OCI-LY3 (cell line): ENCODE measurements at regions not wholly inside any gene's neighbourhood (a gene's known extent, or its start where the extent isn't known, plus 50 kb on each side); places are given as distances from the start of the nearest gene placed in this dataset.

Source experiments
- H2AFZ ChIP-seq: fragments of 200-600, 300-600 bp; shearing (Covaris generic); 2 replicates; pipeline ENCODE4 v1.6.0; 2014; ENCODE audit warnings: antibody characterized with exemption, low read depth, low read length
- H3K27ac ChIP-seq: fragments of 200-600, 300-600 bp; sonication (generic); 2 replicates; pipeline ENCODE4 v1.5.1; 2014; ENCODE audit warnings: mild to moderate bottlenecking, low read length, moderate library complexity, mixed read lengths
- H3K27me3 ChIP-seq: fragments of 200-600, 300-600 bp; sonication (generic); 2 replicates; pipeline ENCODE4 v1.6.1; 2014; ENCODE audit warnings: low read depth, low read length, mixed read lengths
- H3K36me3 ChIP-seq: fragments of 200-600, 300-600 bp; sonication (generic); replicated peaks from 2 replicates; pipeline ENCODE3; 2014; ENCODE audit warnings: low read depth, low read length, mixed read lengths
- H3K4me1 ChIP-seq: fragments of 300-600, 200-600 bp; sonication (generic); 2 replicates; pipeline ENCODE4 v1.6.1; 2014; ENCODE audit warnings: low read length, mixed read lengths
- H3K4me2 ChIP-seq: fragments of 200-600, 300-600 bp; sonication (generic); 2 replicates; pipeline ENCODE4 v1.6.1; 2014; ENCODE audit warnings: low read length, mixed read lengths
- H3K4me3 ChIP-seq: fragments of 300-600, 200-600 bp; sonication (generic); 2 replicates; pipeline ENCODE4 v1.5.1; 2014; ENCODE audit warnings: antibody characterized with exemption, mild to moderate bottlenecking, low read length, moderate library complexity
- H3K79me2 ChIP-seq: fragments of 300-600, 200-600 bp; shearing (Covaris generic); 2 replicates; pipeline ENCODE4 v1.6.1; 2014; ENCODE audit warnings: mild to moderate bottlenecking, low read length, mixed read lengths
- H3K9ac ChIP-seq: fragments of 300-600, 200-600 bp; shearing (Covaris generic); 2 replicates; pipeline ENCODE4 v1.6.0; 2014; ENCODE audit warnings: mild to moderate bottlenecking, low read length, moderate library complexity
- H3K9me3 ChIP-seq: fragments of 200-600, 300-600 bp; shearing (Covaris generic); 2 replicates; pipeline ENCODE4 v1.6.1; 2014; ENCODE audit warnings: low read length, mixed read lengths; ENCODE audit not compliant: insufficient read depth
- H4K20me1 ChIP-seq: fragments of 200-600, 300-600 bp; sonication (generic); 2 replicates; pipeline ENCODE4 v1.6.1; 2016; ENCODE audit warnings: low read length, mixed read lengths; ENCODE audit not compliant: insufficient read depth
- CTCF ChIP-seq: fragments of 200-600, 300-600 bp; sonication (generic); IDR thresholded peaks from 2 replicates; pipeline ENCODE4 v1.5.1; 2014; ENCODE audit warnings: antibody characterized with exemption, low read length, low read depth
- EZH2phosphoT487 ChIP-seq: fragments of 200-600 bp; shearing (Covaris generic); IDR thresholded peaks from 2 replicates; pipeline ENCODE4 v1.6.1; 2018; ENCODE audit warnings: antibody characterized with exemption, mixed run types, low read depth

DNA sequence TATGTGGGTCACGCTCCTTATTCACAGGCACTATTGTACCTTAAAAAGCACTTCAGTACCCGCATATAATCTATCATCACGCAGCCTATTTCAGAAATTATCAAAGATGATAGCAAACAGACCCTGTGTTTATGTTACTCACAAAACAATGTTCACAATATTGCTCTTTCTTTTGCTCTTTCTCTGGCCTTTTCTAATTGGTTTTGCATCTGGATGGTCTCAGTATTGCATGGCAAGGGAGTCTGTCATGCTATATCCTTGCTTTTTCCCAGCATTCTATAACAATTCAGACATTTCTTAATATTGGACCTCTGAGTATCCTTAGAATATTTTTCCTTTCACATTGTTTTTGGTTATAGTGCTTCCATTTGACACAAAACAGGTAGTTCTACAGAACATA is 541.8 kb upstream of the KLF12 start:
- Histone ChIP-seq H3K9ac (no peak overlapping the region), H3K9me3 (no peaks in the 10 kb centered on the region), H3K27me3 (no peaks in the 10 kb centered on the region), H3K4me3 (no peak overlapping the region), H3K79me2 (no peaks in the 10 kb centered on the region), H2AFZ (no peak overlapping the region), H3K27ac (no peak overlapping the region), H3K4me2 (no peak overlapping the region), H3K4me1 (no peaks in the 10 kb centered on the region), H3K36me3 (no peaks in the 10 kb centered on the region), H4K20me1 (no peaks in the 10 kb centered on the region)
- TF ChIP-seq EZH2phosphoT487, result no peak
- TF ChIP-seq CTCF, result no peak

DNA sequence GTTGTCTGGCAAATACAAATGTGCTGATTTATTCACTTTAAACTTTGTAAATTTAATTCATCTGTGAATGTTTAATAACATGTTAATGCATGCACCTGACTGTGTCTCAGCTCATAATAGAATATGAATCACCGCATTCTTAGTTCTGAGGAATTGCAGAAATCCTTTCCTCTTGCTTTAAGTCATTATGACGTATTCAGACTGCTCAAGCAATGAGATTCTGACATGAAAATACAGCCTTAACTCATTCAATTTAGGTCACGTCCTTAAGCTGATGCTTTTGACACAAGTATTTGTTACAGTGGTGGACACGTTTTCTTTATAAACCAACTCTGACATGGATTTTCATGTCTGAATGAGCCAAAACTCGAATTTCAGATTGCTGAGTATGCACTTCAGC is 541.0 kb upstream of the KLF12 start:
- no peaks in the 10 kb centered on the region for H3K9me3 ChIP-seq
- H3K27ac ChIP-seq, result no peak overlapping the region
- H3K9ac ChIP-seq, result no peak overlapping the region
- H3K27me3 ChIP-seq, result no peaks in the 10 kb centered on the region
- no peaks in the 10 kb centered on the region for H4K20me1 ChIP-seq
- no peaks in the 10 kb centered on the region for H3K4me1 ChIP-seq
- no peaks in the 10 kb centered on the region for H3K36me3 ChIP-seq
- H2AFZ ChIP-seq, result no peak overlapping the region
- H3K4me2 ChIP-seq, result no peak overlapping the region
- H3K79me2 ChIP-seq, result no peaks in the 10 kb centered on the region
- H3K4me3 ChIP-seq, result no peak overlapping the region
- no peak for TF ChIP-seq EZH2phosphoT487
- TF ChIP-seq CTCF, result no peak

DNA sequence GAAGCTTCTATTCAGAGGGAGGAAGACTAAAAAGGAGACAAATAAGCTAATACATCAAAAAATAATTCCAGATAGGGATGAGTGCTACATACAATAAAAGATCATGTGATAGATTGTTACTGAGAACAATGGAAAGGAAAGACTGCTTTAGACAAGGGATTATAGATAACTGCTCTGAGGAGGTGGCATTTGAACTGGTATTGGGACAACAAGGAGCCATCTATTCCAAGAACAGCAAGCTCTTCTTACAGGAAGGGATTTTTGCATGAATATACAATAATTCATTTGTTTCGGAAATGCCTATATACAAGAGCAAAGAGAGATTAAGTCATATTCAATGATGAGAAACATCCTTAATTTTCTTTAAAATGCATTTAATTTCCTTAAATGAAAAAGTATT is 540.5 kb upstream of the KLF12 start:
- Histone ChIP-seq H3K9ac (no peak overlapping the region), H3K27me3 (no peaks in the 10 kb centered on the region), H3K4me1 (no peaks in the 10 kb centered on the region), H3K4me2 (no peak overlapping the region), H4K20me1 (no peaks in the 10 kb centered on the region), H3K4me3 (no peak overlapping the region), H3K9me3 (no peaks in the 10 kb centered on the region), H3K79me2 (no peaks in the 10 kb centered on the region), H2AFZ (no peak overlapping the region), H3K36me3 (no peaks in the 10 kb centered on the region), H3K27ac (no peak overlapping the region)
- TF ChIP-seq EZH2phosphoT487 (no peak), CTCF (no peak)

- TF ChIP-seq CTCF (no peak), EZH2phosphoT487 (no peak)
- H3K27me3 ChIP-seq, result no peaks in the 10 kb centered on the region
Measured at GRCh38 chr13:74669149-74669548, 534.9 kb upstream of the KLF12 start.

More at GRCh38 chr13:74669149-74669548, 534.9 kb upstream of the KLF12 start:
- Histone ChIP-seq H3K4me1 (no peaks in the 10 kb centered on the region), H3K9ac (no peak overlapping the region), H3K36me3 (no peaks in the 10 kb centered on the region), H3K27ac (no peak overlapping the region), H3K4me3 (no peak overlapping the region), H3K9me3 (no peaks in the 10 kb centered on the region), H4K20me1 (no peaks in the 10 kb centered on the region), H2AFZ (no peak overlapping the region), H3K4me2 (no peak overlapping the region), H3K79me2 (no peaks in the 10 kb centered on the region)
